T-helper 2 cell treated with Interferon-gamma antibody and Interleukin-4, amounts not matched to agents 100 ng/mL and 5 ng/mL, for 36 hours (primary cell): ENCODE measurements at regions not wholly inside any gene's neighbourhood (a gene's known extent, or its start where the extent isn't known, plus 50 kb on each side); places are given as distances from the start of the nearest gene placed in this dataset.
"Not testable (repeated sequence)": the region's sequence is repeated elsewhere in the genome, so short reads cannot be mapped to it uniquely, and the experiment has no call there.

ENCODE experiments used
- intact Hi-C: fragments of 100-400 bp; cut with micrococcal nuclease; formaldehyde crosslinking; loops from one replicate; pipeline ENCODE4 v1.15.1; 2023

DNA sequence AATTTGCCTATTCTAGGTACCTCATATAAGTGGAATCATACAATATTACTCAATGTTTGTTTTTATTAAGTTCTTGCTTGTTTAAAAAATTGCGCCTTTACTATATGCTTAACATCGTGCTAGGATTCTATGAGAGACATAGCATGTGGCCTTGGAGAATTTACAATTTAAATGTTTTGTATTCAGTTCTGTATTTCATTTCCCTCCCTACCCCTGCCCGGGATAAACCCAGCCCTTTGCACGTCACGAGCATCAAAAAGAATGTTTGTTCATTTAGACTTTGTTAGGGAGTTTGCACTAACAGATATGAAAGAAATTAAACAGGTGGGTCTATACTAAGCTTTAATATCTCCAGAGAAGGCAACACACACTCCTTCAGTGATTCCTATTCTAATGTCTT is 75.7 kb downstream of the C18orf54 start:
- intact Hi-C loops: no loop called here

DNA sequence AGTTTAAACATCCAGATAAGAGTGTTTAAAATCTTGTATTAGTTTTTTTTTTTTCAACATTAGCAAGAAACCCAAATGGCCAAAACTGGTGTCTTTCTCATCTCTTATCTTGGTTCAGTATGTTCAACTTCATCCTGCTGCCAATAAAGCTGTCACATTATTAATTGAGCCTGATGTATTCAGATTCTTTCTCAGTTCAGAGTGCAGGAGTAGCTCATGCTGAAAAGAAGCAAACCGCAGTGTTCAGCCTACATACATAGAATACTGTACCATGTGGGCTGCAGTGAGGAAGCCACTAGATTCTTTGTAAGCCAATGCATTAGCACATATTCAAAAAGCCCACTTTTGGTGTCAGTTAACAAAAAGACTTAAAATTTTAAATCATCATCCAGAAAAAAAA is 76.2 kb downstream of the C18orf54 start:
- intact Hi-C loops: no loop called here

DNA sequence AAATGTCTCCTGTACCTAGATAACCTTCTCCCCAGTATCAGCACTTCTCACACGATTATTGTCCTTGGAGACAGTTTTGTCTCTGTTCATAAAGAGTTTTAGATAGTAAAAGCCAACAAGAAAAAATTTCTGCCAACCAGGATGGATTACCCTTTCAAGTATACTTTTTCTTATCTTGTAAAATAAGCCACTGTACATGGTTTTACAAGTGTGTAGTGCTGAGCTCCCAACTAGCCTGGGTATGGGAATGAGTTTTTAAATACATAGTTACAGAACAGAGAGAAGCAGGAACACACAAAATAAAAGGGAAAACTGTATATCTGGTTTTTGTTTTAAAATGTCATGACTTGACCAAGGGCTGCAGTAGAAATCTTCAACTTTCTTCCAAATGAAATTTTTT is 76.7 kb downstream of the C18orf54 start:
- intact Hi-C loops: no loop called here

GRCh38 chr18:54436501-54436900 is 78.8 kb downstream of the C18orf54 start:
- intact Hi-C loops: no loop called here

DNA sequence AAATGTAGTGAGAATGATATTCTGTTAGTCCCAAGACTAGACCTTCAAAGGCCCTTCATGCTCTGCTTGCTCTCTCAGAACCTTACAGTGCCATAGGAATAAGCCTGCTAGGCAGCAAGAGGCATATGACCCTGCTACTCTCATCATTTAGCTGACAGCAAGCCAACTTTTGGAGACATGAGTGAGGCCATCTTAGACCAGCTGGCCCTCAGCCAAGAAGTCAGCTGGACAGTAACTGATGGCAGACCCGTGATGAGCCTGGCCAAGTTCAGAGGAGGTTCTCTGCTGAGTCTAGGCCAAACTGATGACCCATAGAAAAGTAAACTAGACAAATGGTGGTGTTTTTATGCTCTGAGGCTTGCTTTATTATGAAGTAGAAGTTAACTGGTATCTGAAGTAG is 82.6 kb downstream of the C18orf54 start:
- intact Hi-C loops: no loop called here

GRCh38 chr18:54444319-54444914 is 86.7 kb downstream of the C18orf54 start:
- intact Hi-C loops: loop anchor here (1.0 kb wide), 2 partner anchors 203 to 227 kb away; no protein-coding TSS in a partner anchor

DNA sequence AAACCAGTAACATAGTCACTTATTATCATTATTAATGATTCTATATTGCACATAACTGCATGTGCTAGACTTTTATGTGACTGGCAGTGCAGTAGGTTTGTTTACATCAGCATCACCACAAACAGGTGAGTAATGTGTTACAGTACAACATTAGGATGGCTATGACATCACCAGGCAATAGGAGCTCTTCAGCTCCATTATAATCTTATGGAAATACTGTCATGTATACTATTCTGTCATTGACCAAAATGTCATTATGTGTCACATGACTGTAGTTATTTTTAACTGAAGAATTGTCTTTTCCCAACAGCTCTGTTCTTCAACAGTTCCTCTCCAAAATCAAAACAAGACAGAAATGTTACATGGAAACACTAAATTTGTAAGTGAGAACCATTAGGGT is 96.3 kb downstream of the C18orf54 start:
- intact Hi-C loops: no loop called here

DNA sequence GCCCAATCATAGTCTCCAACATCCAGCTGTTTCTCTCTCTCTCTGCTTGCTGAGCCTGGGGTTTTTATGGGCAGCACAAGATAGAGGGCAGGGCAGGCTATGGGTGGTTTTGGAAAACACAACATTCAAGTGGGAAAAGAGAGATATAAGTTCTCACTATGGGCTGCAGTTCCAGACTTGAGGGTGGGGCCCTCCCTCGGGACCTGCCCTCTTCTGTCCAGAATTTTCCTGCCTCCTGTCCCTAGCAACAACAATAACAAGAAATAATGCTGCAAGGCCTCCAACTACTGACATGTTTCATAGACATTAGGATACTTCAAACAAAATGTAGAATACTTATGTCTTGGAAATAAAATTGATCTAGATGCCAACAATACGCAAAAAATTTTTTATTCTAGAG is 107.8 kb downstream of the C18orf54 start:
- intact Hi-C loops: no loop called here

DNA sequence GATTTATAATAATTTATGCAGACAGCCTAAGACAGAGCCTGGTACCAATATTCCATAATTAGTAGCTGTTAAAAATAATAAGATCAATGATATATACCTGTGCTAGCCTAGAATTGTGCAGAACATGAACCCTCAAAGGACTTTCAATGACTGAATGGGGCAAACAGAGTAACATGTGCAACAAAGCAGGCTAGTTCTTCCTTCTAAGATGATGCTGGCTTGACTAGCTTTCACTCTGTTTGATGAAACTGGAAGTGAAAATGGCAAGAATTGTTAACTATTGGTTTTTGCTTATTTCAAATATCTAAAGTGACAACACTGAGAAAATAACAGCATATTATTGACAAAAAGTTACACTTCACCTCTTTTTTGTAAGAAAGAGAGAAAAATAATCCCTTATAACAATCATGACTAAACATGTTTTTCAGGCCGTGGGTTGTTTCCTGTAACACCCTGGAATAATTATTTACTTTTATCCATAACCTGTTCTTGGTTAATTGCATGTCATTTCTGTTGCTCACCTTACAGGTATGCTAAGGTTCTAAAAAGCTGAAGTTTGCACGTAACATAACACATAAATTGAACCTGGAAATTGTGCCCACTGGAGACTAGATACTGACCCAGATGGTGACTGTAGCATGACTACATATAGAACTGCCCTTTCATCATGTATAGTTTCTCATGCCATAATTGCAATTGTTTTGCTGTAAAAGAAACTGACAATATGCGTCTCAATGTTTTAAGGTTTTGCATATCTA is 108.7 kb downstream of the C18orf54 start:
- intact Hi-C loops: no loop called here

DNA sequence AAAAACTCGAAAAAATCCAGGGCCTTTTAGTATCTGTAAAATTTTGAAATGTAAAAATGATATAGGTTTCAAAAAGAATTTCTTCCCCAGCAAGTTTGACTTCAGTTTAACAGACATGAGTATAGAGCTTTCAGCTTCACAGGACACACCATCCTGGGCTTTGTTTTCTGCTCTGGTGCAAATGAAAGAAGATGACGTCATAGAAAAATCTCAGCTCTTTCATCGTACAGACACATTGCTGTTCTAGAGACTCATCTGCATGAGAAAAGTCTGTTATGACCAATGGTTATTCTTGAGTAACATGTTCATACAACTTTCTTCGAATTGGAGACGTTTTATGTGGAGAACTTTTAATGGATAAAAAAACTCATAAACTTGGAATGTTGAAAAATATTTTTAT is 111.7 kb upstream of the DYNAP start:
- intact Hi-C loops: no loop called here

DNA sequence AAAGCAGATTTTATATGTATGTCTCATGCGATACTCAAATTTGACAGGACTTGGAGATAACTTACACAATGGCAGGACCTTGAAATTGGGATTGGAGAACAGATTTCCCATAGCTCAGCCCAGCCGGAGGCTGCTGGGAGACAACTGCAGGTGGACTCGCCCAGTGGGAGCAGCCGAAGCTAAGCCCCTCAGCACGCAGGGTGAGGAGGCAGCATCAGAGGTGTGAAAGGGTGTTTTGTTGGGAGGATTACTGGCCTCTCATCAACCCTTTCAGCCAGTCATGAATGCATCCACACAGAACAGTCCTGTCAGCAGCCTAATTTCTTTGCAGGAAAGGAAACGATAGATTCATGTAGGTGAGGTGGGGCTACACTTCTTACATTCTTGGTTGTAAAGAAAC is 110.4 kb upstream of the DYNAP start:
- intact Hi-C loops: no loop called here

DNA sequence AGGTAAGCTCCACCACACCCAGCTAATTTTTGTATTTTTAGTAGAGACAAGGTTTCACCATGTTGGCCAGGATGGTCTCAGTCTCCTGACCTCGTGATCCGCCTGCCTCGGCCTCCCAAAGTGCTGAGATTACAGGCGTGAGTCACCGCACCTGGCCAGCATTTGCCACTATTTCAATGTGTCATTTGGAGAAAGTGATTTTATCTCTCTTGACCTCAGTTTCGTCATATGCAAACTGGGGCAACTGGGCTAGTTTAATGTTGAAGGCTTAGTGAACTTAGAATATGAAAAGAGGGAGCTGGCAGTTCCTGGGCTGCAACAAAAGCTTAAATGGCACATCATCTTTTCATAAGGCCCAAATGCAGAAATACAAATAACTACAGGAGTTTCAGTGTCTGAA is 88.6 kb upstream of the DYNAP start:
- intact Hi-C loops: not testable (repeated sequence)

DNA sequence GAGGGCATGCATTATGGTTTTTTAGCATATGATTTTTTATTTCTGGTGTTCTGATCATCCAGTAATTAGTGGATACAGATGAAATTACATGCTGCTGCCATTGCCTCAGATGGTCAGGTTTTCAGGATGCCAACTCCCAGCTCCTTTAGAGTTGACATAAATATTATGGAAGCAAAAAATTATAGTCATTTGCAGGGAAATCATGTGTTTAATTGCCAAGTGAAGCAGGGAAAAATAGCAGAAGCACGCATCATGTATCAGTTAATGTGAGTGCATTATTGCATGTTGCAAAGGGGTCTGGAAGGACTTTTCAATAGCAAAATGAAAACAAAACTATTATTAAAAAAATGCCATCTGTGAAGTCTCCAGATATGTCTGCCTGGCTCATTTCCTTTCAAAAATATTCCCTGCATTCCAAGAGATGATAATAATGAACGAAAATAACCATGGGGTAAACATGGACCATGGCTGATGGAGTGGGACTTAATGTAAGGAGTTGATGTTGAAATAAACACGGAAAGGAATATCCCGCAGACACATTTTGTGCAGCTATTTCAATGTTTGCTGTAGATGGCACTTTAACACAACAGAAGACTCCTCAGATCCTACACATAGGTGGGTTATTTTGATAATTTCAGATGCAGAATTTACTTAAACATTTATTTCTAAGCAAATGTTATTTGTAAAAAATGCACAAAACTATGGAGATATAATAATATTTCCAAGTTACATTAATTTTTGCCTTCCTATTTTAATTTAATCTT is 87.7 kb upstream of the DYNAP start:
- intact Hi-C loops: no loop called here

GRCh38 chr18:54506516-54507261 is 84.4 kb upstream of the DYNAP start:
- intact Hi-C loops: no loop called here

DNA sequence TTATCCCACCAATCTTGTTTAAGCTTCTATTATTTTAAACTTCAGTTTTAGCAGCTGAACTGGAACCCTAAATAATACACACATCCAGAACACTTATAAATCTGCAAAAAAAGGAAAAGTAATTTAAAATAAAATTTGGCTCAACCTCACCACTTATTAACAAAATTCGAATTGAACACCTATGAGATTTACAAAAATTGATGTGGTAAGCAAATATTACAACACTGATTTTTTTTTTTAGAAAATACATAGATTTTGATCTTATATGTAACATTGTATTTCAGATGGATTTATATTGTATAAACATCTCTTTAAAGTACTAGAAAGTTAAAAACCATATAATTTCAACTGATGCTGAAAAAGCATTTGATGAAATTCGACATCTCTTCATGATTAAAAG is 81.3 kb upstream of the DYNAP start:
- intact Hi-C loops: no loop called here

DNA sequence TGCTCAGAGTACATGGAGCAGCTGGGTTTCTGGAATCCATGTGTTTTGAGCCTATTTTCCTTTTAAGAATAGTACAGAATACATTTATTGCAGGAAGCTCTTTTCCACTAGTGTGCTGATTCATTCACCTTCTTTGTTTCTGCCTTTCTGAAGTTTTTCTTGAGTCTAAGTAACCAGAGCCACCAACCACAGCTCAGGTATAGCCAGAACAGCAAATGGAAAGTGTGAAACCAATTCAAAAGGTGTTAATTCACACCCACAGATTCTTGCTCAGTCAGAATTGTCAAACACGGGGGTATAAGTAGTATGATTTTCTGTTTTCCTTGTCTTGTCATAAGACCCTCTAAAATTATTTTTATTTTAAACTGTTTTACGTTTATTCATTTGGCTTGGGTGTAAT is 75.9 kb upstream of the DYNAP start:
- intact Hi-C loops: no loop called here

- intact Hi-C loops: no loop called here
These were observed 73.5 kb upstream of the DYNAP start for GRCh38 chr18:54517521-54517920.

GRCh38 chr18:54521846-54522245 is 69.2 kb upstream of the DYNAP start:
- intact Hi-C loops: no loop called here

GRCh38 chr18:54528942-54529376 is 62.1 kb upstream of the DYNAP start:
- intact Hi-C loops: no loop called here

GRCh38 chr18:54529444-54529843 is 61.6 kb upstream of the DYNAP start:
- intact Hi-C loops: no loop called here

GRCh38 chr18:54530285-54530684 is 60.8 kb upstream of the DYNAP start:
- intact Hi-C loops: no loop called here
